IMR-90 (cell line): ENCODE measurements at regions not wholly inside any gene's neighbourhood (a gene's known extent, or its start where the extent isn't known, plus 50 kb on each side); places are given as distances from the start of the nearest gene placed in this dataset.

Experiments
- CHD1 ChIP-seq: IDR thresholded peaks from 2 replicates; pipeline ENCODE4 v1.6.1; 2012; ENCODE audit warnings: low read depth, low read length, improper control_type of control experiment
- CTCF ChIP-seq: conservative IDR thresholded peaks from 2 replicates; pipeline ENCODE4 v1.5.1; 2012; ENCODE audit warnings: mild to moderate bottlenecking, low read depth, low read length, improper control_type of control experiment

- TF ChIP-seq CHD1 (no peak), CTCF (no peak)
Observed at GRCh38 chr1:38498686-38499085, 360.9 kb downstream of the RRAGC start.
